PC-9 (cell line): ENCODE measurements at regions not wholly inside any gene's neighbourhood (a gene's known extent, or its start where the extent isn't known, plus 50 kb on each side); places are given as distances from the start of the nearest gene placed in this dataset.

Experiments used
- BruUV-seq: library from RNA; stranded (reverse); fragments of 400-500 nt; replicated peaks from 2 replicates; lab custom pipeline; 2021; lab: Mats Ljungman, UMichigan
- CTCF ChIA-PET: fragments of 300-600 bp; sonication (Branson Sonifier 250); formaldehyde crosslinking; loops from one replicate; lab custom pipeline; 2022; ENCODE audit warnings: antibody characterized with exemption; lab: Charles Lee
- POLR2A ChIA-PET: fragments of 300-600 bp; sonication (Branson Sonifier 250); formaldehyde crosslinking; loops from one replicate; lab custom pipeline; 2022; ENCODE audit warnings: antibody characterized with exemption; ENCODE audit not compliant: unreplicated experiment; lab: Charles Lee
- DNase-seq, 2 experiments: peaks; one replicate each; pipeline versions ENCODE4 v3.0.0 to v3.0.0-alpha.2; 2015 to 2022; ENCODE audit warnings: mixed read lengths in 1 of 2
- H2AFZ ChIP-seq: fragments of 200-600 bp; sonication (generic); 2 replicates; pipeline ENCODE4 v1.8.1; 2017; ENCODE audit warnings: antibody characterized with exemption
- H3F3A ChIP-seq: fragments of 200-600 bp; sonication (generic); 2 replicates; pipeline ENCODE4 v1.8.1; 2017; ENCODE audit warnings: antibody characterized with exemption, mild to moderate bottlenecking, low read depth; ENCODE audit not compliant: insufficient read depth
- H3K27ac ChIP-seq: fragments of 200-600 bp; sonication (generic); 2 replicates; pipeline ENCODE4 v1.6.1; 2016; ENCODE audit warnings: mixed run types
- H3K27me3 ChIP-seq: fragments of 200-600 bp; sonication (generic); 2 replicates; pipeline ENCODE4 v1.6.1; 2016; ENCODE audit warnings: low read depth, mixed run types; ENCODE audit not compliant: insufficient read depth
- H3K36me3 ChIP-seq: fragments of 200-600 bp; sonication (generic); 2 replicates; pipeline ENCODE4 v1.6.1; 2016; ENCODE audit warnings: low read depth, mixed run types
- H3K4me1 ChIP-seq: fragments of 200-600 bp; sonication (generic); replicated peaks from 2 replicates; pipeline ENCODE4 v1.6.1; 2016; ENCODE audit warnings: mixed run types; ENCODE audit not compliant: insufficient read depth
- H3K4me2 ChIP-seq: fragments of 200-600 bp; sonication (generic); 2 replicates; pipeline ENCODE4 v1.6.1; 2017; ENCODE audit warnings: mixed run types
- H3K4me3 ChIP-seq: fragments of 200-600 bp; sonication (generic); 2 replicates; pipeline ENCODE4 v1.6.1; 2016; ENCODE audit warnings: mixed run types
- H3K79me2 ChIP-seq: fragments of 200-600 bp; sonication (generic); 2 replicates; pipeline ENCODE4 v1.6.1; 2017; ENCODE audit warnings: low read depth, mixed run types
- H3K9me2 ChIP-seq: fragments of 200-600 bp; sonication (generic); 2 replicates; pipeline ENCODE4 v1.8.1; 2017; ENCODE audit warnings: mild to moderate bottlenecking; ENCODE audit not compliant: insufficient read depth
- H3K9me3 ChIP-seq: fragments of 200-600 bp; sonication (generic); 2 replicates; pipeline ENCODE4 v1.8.1; 2016; ENCODE audit warnings: low read depth; ENCODE audit not compliant: insufficient read depth
- H4K20me1 ChIP-seq: fragments of 200-600 bp; sonication (generic); 2 replicates; pipeline ENCODE4 v1.8.1; 2017; ENCODE audit not compliant: insufficient read depth
- EZH2 ChIP-seq: fragments of 200-600 bp; sonication (generic); IDR thresholded peaks from 2 replicates; pipeline ENCODE4 v1.8.0; 2017; ENCODE audit warnings: antibody characterized with exemption, low read depth
- intact Hi-C: fragments of 100-400 bp; cut with micrococcal nuclease; formaldehyde crosslinking; loops from one replicate; pipeline ENCODE4 v1.10.0; 2022; ENCODE audit not compliant: unreplicated experiment
- TF ChIP-seq, protein P1 (sequence below): fragments of 200-600 bp; sonication (generic); conservative IDR thresholded peaks from 2 replicates; pipeline ENCODE4 v1.6.1; 2017; ENCODE audit warnings: mixed run types, antibody characterized with exemption, mild to moderate bottlenecking, moderate library complexity

DNA sequence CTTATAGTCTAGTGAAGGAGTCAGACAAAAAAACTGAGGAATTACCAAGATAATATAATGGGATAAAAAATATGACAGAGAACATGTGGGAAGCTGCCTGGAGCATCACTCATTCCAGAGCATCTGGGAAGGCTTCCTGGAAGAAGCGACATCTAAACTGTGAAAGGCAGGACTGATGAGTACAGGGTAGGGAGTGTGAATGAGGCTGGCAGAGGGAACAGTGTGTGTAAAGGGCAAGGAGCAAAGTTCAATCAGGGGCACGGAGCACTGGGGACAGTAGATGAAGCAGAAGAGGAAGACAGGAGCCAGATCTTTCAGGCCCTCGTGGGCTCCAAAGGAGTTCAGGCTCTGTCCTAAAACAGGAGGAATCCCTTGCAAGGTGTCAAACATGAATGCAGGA lies 55.8 kb upstream of the PRDM11 start:
- CTCF ChIA-PET: no interaction called here
- TF ChIP-seq, protein P1, sequence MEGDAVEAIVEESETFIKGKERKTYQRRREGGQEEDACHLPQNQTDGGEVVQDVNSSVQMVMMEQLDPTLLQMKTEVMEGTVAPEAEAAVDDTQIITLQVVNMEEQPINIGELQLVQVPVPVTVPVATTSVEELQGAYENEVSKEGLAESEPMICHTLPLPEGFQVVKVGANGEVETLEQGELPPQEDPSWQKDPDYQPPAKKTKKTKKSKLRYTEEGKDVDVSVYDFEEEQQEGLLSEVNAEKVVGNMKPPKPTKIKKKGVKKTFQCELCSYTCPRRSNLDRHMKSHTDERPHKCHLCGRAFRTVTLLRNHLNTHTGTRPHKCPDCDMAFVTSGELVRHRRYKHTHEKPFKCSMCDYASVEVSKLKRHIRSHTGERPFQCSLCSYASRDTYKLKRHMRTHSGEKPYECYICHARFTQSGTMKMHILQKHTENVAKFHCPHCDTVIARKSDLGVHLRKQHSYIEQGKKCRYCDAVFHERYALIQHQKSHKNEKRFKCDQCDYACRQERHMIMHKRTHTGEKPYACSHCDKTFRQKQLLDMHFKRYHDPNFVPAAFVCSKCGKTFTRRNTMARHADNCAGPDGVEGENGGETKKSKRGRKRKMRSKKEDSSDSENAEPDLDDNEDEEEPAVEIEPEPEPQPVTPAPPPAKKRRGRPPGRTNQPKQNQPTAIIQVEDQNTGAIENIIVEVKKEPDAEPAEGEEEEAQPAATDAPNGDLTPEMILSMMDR: no peak
- TF ChIP-seq EZH2: no peak
- H4K20me1 ChIP-seq: no peaks in the 10 kb centered on the region
- POLR2A ChIA-PET: no interaction called here
- H3K4me1 ChIP-seq: no peaks in the 10 kb centered on the region; the same call in 1 of the 2 replicates
- DNase-seq: no peak
- peaks cover 2% of the 10 kb centered on the region; the same call in 1 of the 2 replicates for H3K27me3 ChIP-seq
- intact Hi-C loops: no loop called here
- H3F3A ChIP-seq: no peaks in the 10 kb centered on the region
- H3K4me2 ChIP-seq: no peak overlapping the region
- no peak overlapping the region for H2AFZ ChIP-seq
- no peak overlapping the region for H3K4me3 ChIP-seq
- H3K9me3 ChIP-seq: no peaks in the 10 kb centered on the region
- H3K36me3 ChIP-seq: no peaks in the 10 kb centered on the region
- H3K79me2 ChIP-seq: no peaks in the 10 kb centered on the region
- BruUV-seq: no TSS peak
- H3K9me2 ChIP-seq: no peaks in the 10 kb centered on the region
- H3K27ac ChIP-seq: no peak overlapping the region

DNA sequence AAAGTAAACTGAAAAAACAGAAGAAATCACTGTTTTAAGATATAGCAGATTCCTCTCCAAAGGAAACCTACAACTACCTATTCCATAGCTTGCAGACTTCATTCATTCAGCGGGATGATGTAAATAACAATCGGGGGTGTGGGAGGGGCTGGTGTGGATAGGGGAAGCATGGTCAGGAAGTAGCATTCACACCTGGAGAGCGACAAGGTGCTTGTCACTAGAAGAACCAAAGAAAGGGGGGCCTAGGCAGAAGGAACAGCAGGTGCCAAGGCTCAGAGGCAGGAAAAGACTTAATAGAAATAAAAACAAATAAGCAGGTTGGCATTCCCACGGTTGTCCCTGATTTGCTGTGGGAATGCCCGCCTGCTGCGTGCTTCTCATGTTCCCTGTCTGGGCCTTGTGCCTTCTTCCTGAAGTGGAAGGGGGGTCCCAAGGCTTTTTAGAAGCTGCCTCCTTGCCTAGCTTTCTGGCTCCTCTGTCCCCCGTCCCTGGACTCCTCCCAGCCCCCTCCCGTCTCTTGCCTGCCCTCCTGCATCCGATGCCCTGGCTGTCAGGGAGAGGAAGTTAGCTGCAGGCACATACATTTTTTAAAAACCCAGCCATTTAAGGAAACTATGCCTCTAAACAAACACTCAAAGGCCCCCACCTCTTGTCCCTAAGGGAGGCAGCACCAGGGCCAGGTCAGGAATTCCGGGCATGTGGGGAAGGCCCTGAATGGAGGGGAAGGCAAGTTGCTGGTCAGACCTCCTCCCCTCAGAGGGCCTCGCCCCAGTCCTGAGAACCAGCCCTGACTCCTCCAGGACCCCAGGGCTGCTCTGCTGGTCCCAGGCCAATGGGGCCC lies 54.7 kb upstream of the PRDM11 start:
- TF ChIP-seq, protein P1: no peak
- TF ChIP-seq EZH2: no peak
- H3K36me3 ChIP-seq: no peaks in the 10 kb centered on the region
- H3K27me3 ChIP-seq: peaks cover 11% of the 10 kb centered on the region; the same call in 1 of the 2 replicates

DNA sequence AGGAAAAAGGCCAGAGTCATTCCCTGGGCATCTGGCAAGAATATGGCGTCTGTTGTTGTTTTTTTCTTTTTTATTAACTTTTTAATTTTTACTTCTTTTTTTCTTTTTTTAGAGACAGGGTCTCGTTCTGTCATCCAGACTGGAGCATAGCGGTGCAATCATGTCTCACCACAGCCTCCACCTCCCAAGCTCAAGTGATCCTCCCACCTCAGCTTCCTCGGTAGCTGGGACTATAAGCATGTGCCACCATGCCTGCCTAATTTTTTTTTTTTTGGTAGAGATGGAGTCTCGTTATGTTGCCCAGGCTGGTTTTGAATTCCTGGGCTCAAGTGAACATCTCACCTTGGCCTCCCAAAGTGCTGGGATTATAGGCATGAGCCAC lies 54.0 kb upstream of the PRDM11 start:
- no peak overlapping the region for H3K4me2 ChIP-seq
- no peaks in the 10 kb centered on the region for H4K20me1 ChIP-seq
- no peak overlapping the region for H3K27ac ChIP-seq
- no TSS peak for BruUV-seq
- H3K79me2 ChIP-seq: no peaks in the 10 kb centered on the region
- POLR2A ChIA-PET: no interaction called here
- TF ChIP-seq EZH2: no peak
- H3K36me3 ChIP-seq: no peaks in the 10 kb centered on the region
- H2AFZ ChIP-seq: no peak overlapping the region
- intact Hi-C loops: no loop called here
- no peaks in the 10 kb centered on the region for H3K9me3 ChIP-seq
- no peaks in the 10 kb centered on the region; the same call in 1 of the 2 replicates for H3K4me1 ChIP-seq
- peaks cover 14% of the 10 kb centered on the region; the same call in 1 of the 2 replicates for H3K27me3 ChIP-seq
- no peaks in the 10 kb centered on the region for H3F3A ChIP-seq
- no peak for DNase-seq
- H3K9me2 ChIP-seq: no peaks in the 10 kb centered on the region
- no peak overlapping the region for H3K4me3 ChIP-seq
- CTCF ChIA-PET: no interaction called here

More for the DNA sequence above, 54.7 kb upstream of the PRDM11 start:
- ChIA-PET CTCF (no interaction called here), POLR2A (no interaction called here)
- H4K20me1 ChIP-seq: no peaks in the 10 kb centered on the region
- H2AFZ ChIP-seq: no peak overlapping the region
- H3K4me1 ChIP-seq: no peaks in the 10 kb centered on the region; the same call in 1 of the 2 replicates
- intact Hi-C loops: no loop called here
- H3K4me2 ChIP-seq: no peak overlapping the region
- no peak overlapping the region for H3K4me3 ChIP-seq
- H3K9me2 ChIP-seq: no peaks in the 10 kb centered on the region
- H3K27ac ChIP-seq: no peak overlapping the region
- H3K9me3 ChIP-seq: no peaks in the 10 kb centered on the region
- H3F3A ChIP-seq: no peaks in the 10 kb centered on the region
- no TSS peak for BruUV-seq
- DNase-seq: peak in 1 of 2 experiments; percentile 68
- H3K79me2 ChIP-seq: no peaks in the 10 kb centered on the region
